ENCODE measurements at regions not wholly inside any gene's neighbourhood (a gene's known extent, or its start where the extent isn't known, plus 50 kb on each side); places are given as distances from the start of the nearest gene placed in this dataset.

DNA sequence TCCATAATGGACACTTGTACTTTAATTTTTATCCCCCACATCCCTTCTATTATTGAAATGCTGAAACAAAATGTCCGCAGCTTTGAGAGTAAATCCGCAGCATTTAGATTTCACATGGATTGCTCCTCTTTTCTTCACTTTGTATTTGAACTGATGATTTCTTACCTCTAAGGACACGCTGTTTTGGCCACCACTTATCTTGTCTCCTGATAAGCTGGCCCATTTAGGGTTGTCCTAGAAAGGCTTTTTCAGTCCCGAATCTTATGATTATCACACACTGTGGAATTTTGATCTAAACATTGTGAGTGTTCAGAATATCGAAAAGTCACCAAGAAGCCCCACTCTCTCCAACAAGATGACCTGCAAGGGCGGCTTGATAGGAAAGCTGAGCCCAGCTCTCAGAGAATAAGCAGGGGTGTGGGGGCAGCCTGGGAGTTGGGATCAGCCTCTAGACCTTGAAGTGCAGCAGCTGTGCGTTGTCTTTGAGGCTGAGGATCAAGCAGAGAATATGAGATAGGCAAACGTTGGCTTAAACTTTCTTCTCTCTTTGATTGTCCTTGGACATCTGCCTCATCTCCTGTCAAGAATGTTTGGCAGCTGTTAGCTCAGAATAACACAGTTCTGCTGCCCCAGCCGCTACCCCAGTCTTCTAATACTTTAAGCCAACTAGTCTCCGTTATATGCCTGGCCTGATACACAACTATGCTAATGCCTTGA lies 399.7 kb upstream of the NR2F2 start (continued):
- TF ChIP-seq, protein P1, sequence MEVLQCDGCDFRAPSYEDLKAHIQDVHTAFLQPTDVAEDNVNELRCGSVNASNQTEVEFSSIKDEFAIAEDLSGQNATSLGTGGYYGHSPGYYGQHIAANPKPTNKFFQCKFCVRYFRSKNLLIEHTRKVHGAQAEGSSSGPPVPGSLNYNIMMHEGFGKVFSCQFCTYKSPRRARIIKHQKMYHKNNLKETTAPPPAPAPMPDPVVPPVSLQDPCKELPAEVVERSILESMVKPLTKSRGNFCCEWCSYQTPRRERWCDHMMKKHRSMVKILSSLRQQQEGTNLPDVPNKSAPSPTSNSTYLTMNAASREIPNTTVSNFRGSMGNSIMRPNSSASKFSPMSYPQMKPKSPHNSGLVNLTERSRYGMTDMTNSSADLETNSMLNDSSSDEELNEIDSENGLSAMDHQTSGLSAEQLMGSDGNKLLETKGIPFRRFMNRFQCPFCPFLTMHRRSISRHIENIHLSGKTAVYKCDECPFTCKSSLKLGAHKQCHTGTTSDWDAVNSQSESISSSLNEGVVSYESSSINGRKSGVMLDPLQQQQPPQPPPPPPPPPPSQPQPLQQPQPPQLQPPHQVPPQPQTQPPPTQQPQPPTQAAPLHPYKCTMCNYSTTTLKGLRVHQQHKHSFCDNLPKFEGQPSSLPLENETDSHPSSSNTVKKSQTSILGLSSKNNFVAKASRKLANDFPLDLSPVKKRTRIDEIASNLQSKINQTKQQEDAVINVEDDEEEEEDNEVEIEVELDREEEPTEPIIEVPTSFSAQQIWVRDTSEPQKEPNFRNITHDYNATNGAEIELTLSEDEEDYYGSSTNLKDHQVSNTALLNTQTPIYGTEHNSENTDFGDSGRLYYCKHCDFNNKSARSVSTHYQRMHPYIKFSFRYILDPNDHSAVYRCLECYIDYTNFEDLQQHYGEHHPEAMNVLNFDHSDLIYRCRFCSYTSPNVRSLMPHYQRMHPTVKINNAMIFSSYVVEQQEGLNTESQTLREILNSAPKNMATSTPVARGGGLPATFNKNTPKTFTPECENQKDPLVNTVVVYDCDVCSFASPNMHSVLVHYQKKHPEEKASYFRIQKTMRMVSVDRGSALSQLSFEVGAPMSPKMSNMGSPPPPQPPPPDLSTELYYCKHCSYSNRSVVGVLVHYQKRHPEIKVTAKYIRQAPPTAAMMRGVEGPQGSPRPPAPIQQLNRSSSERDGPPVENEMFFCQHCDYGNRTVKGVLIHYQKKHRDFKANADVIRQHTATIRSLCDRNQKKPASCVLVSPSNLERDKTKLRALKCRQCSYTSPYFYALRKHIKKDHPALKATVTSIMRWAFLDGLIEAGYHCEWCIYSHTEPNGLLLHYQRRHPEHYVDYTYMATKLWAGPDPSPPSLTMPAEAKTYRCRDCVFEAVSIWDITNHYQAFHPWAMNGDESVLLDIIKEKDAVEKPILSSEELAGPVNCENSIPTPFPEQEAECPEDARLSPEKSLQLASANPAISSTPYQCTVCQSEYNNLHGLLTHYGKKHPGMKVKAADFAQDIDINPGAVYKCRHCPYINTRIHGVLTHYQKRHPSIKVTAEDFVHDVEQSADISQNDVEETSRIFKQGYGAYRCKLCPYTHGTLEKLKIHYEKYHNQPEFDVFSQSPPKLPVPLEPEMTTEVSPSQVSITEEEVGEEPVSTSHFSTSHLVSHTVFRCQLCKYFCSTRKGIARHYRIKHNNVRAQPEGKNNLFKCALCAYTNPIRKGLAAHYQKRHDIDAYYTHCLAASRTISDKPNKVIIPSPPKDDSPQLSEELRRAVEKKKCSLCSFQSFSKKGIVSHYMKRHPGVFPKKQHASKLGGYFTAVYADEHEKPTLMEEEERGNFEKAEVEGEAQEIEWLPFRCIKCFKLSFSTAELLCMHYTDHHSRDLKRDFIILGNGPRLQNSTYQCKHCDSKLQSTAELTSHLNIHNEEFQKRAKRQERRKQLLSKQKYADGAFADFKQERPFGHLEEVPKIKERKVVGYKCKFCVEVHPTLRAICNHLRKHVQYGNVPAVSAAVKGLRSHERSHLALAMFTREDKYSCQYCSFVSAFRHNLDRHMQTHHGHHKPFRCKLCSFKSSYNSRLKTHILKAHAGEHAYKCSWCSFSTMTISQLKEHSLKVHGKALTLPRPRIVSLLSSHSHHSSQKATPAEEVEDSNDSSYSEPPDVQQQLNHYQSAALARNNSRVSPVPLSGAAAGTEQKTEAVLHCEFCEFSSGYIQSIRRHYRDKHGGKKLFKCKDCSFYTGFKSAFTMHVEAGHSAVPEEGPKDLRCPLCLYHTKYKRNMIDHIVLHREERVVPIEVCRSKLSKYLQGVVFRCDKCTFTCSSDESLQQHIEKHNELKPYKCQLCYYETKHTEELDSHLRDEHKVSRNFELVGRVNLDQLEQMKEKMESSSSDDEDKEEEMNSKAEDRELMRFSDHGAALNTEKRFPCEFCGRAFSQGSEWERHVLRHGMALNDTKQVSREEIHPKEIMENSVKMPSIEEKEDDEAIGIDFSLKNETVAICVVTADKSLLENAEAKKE (CRISPR knock-in tag; IDR thresholded peaks at IDR 0.05), result no peak

DNA sequence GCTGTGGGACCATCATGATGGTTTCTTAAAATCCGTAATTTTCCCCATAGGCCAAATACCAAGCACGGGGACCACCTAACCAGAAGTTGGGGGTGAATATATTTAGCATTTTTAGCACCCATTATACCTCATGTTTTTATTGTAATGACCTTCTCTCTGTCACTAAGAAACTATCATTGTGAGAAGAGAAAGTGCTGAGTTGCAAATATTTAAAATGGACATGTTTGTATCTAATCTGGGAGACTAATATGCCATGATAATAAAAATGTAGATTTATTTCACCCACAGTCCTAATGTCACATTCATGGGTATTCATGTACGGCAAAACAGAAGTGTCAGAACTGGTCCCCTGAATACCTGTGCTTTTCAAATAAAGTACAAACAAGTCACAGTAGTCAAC lies 398.9 kb upstream of the NR2F2 start:
- Histone ChIP-seq H4K20me1 (replicated peaks; ENCODE audit: insufficient read depth) (no peaks in the 10 kb centered on the region), H3K79me2 (replicated peaks; ENCODE audit: insufficient read depth) (no peaks in the 10 kb centered on the region), H3K4me2 (no peak overlapping the region), H2AFZ (no peak overlapping the region), H3K9me2 (ENCODE audit: insufficient read depth) (peaks cover 8% of the 10 kb centered on the region; the same call in 1 of the 2 replicates), H3K27me3 (ENCODE audit: insufficient read depth) (no peaks in the 10 kb centered on the region), H3K4me3 (no peak overlapping the region), H3F3A (replicated peaks; ENCODE audit: low read depth) (no peaks in the 10 kb centered on the region), H3K27ac (ENCODE audit: low read depth) (no peak overlapping the region), H3K36me3 (ENCODE audit: insufficient read depth) (no peaks in the 10 kb centered on the region), H3K4me1 (ENCODE audit: insufficient read depth) (no peaks in the 10 kb centered on the region)
- Mint-ChIP-seq H3K4me1 (0 out of 3 replicates have a peak, but pooled peaks cover 5% of the 10 kb centered on the region), H3K4me3 (no peak overlapping the region), H3K36me3 (ENCODE audit: low read depth) (no peaks in the 10 kb centered on the region), H3K27ac (no peak overlapping the region), H3K9me3 (no peaks in the 10 kb centered on the region), H3K27me3 (ENCODE audit: insufficient read depth, low read depth, poor library complexity) (peaks cover 3% of the 10 kb centered on the region)
- ATAC-seq (no peak), DNase-seq (ENCODE audit: low spot score) (no peak)
- no peak for TF ChIP-seq CREB1 (CRISPR knock-in tag; IDR thresholded peaks at IDR 0.05; ENCODE audit: low read depth)
- TF ChIP-seq, protein P1 (CRISPR knock-in tag; IDR thresholded peaks at IDR 0.05), result no peak
